ENCODE measurements at regions not wholly inside any gene's neighbourhood (a gene's known extent, or its start where the extent isn't known, plus 50 kb on each side); places are given as distances from the start of the nearest gene placed in this dataset.

DNA sequence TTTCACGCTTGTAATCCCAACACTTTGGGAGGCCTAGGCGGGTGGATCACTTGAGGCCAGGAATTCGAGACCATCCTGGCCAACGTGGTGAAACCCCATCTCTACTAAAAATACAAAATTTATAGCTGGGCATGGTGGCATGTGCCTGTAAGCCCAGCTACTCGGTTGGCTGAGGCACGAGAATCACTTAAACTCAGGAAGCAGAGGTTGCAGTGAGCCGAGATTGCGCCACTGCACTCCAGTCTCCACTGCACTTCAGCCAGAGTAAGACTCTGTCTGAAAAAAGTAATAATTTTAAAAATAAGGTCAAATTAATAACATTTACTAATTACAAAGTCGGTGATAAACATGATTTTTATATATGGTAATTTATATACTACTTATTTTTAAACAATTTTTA, 155.9 kb downstream of the AXIN2 start:
- Histone ChIP-seq H3K4me1 (ENCODE audit: control insufficient read depth, insufficient read depth, low read length) (no peaks in the 10 kb centered on the region; the same call in 1 of the 2 replicates), H3K4me3 (ENCODE audit: low read depth, low read length) (no peak overlapping the region), H3K9me3 (ENCODE audit: control insufficient read depth, insufficient read depth, low read length) (no peaks in the 10 kb centered on the region), H3K9ac (ENCODE audit: low read depth, low read length) (no peak overlapping the region), H3K27me3 (ENCODE audit: control insufficient read depth, insufficient read depth, low read length) (no peaks in the 10 kb centered on the region), H3K27ac (ENCODE audit: low read depth, low read length) (no peak overlapping the region), H3K36me3 (ENCODE audit: control insufficient read depth, insufficient read depth, low read length) (no peaks in the 10 kb centered on the region)

DNA sequence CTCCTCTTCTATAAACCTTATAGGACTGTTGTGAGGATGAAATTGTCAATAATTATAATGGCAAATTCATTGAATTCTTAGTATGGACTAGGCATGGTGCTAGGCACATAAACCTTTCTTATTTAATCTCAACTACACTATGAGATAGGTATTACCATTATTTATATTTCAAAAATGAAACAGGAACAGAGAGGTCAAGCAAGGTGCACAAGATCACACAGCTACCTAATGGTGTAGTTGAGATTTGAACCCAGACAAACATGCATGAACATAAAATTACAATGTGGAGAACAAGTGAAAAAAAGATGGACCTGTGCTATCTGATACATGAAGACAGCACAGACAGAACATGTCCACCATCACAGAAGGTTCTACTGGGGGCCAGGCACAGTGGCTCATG, 156.7 kb downstream of the AXIN2 start:
- Histone ChIP-seq H3K27ac (ENCODE audit: low read depth, low read length) (no peak overlapping the region), H3K36me3 (ENCODE audit: control insufficient read depth, insufficient read depth, low read length) (no peaks in the 10 kb centered on the region), H3K9ac (ENCODE audit: low read depth, low read length) (no peak overlapping the region), H3K4me3 (ENCODE audit: low read depth, low read length) (no peak overlapping the region), H3K9me3 (ENCODE audit: control insufficient read depth, insufficient read depth, low read length) (no peaks in the 10 kb centered on the region), H3K4me1 (ENCODE audit: control insufficient read depth, insufficient read depth, low read length) (no peaks in the 10 kb centered on the region; the same call in 1 of the 2 replicates), H3K27me3 (ENCODE audit: control insufficient read depth, insufficient read depth, low read length) (no peaks in the 10 kb centered on the region)

DNA sequence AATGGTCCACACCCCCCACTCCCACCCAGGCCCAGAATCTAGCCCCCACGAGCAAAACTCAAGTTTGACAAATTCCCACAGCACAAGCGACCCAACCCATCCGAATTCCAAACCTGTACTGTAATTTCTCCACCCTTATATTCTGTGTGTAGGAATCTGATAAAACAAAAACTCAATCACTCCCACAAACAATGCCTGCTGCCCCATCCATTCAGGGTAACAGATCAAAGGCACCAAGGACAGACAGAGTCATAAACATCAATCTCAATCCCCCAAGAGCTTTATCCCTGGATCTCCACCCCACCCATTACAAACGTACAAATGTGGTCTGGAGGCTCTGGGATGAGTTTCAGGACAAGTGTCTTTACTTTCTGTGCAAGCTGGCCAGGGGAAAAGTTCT, 157.8 kb downstream of the AXIN2 start:
- Histone ChIP-seq H3K27ac (ENCODE audit: low read depth, low read length) (no peak overlapping the region), H3K9me3 (ENCODE audit: control insufficient read depth, insufficient read depth, low read length) (no peaks in the 10 kb centered on the region), H3K4me3 (ENCODE audit: low read depth, low read length) (no peak overlapping the region), H3K36me3 (ENCODE audit: control insufficient read depth, insufficient read depth, low read length) (no peaks in the 10 kb centered on the region), H3K27me3 (ENCODE audit: control insufficient read depth, insufficient read depth, low read length) (no peaks in the 10 kb centered on the region), H3K9ac (ENCODE audit: low read depth, low read length) (no peak overlapping the region), H3K4me1 (ENCODE audit: control insufficient read depth, insufficient read depth, low read length) (no peaks in the 10 kb centered on the region; the same call in 1 of the 2 replicates)

DNA sequence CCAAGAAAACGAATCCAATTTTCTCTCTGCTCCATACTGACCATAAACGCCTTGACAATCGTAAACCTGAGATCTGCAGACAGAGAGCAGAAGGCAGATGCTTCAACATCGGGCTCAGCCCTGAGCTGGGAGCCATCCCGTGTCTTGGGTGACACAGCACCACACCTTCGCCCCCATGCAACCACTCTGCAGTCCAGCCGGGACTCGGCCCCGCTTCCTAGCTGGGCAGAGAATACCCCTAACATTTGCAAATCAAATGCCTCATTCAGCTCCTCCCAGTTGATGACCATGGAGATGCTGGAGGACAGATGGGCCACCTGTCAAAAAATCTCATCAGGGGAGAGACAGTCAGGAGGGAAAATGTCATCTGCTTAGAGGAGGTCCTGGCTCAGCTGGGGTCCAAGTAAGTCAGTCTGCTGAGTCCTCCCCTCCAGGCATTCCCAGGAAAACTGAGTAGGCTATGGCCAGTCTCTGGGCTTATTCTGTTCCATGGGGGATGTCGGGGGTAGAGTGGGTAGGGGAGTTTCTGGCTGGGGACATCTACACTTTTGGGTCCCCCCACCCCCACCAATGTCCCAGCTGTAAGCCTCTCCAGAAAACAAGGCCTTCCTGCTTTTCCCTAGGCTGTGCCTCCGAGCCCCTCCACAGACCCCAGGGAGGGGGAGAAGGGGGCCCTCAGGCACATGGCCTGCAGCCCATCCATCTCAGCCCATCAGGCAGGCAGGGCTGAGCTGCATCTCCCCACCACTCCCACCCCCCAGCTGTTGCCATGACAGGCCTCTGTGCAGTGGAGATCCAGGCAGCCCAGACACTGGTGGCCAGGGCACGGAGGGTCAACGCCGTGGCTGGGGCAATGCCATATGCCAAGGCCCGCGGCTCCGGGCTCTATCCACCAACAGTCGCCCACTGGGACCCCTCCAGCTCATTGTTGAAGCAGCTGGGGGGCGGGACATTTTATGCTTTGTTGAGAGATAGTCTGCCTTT, 158.6 kb downstream of the AXIN2 start:
- Histone ChIP-seq H3K4me1 (ENCODE audit: control insufficient read depth, insufficient read depth, low read length) (no peaks in the 10 kb centered on the region; the same call in 1 of the 2 replicates), H3K4me3 (ENCODE audit: low read depth, low read length) (no peak overlapping the region), H3K27me3 (ENCODE audit: control insufficient read depth, insufficient read depth, low read length) (no peaks in the 10 kb centered on the region), H3K9me3 (ENCODE audit: control insufficient read depth, insufficient read depth, low read length) (no peaks in the 10 kb centered on the region), H3K27ac (ENCODE audit: low read depth, low read length) (no peak overlapping the region), H3K36me3 (ENCODE audit: control insufficient read depth, insufficient read depth, low read length) (no peaks in the 10 kb centered on the region), H3K9ac (ENCODE audit: low read depth, low read length) (no peak overlapping the region)

DNA sequence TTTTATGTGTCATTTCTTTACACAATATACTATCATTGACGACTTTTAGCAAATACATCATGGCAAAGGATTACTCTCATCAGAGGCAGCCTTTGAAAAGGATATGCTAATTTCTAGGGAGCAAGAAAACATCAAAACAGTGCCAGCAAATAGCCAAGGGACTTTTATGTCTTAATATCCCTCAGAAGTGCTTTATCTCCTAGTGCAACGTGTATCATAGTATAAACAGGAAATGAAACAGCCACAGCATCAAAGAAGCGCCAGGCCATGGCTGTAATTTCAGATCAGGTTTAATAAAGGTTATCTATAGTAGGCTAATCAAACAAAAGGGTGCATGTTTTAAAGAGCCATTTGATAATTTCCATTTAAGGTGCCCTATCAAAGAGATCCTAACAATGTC, 159.9 kb downstream of the AXIN2 start:
- H3K9me3 ChIP-seq (ENCODE audit: control insufficient read depth, insufficient read depth, low read length), result no peaks in the 10 kb centered on the region
- no peak overlapping the region for H3K27ac ChIP-seq (ENCODE audit: low read depth, low read length)
- H3K9ac ChIP-seq (ENCODE audit: low read depth, low read length), result no peak overlapping the region
- H3K27me3 ChIP-seq (ENCODE audit: control insufficient read depth, insufficient read depth, low read length), result no peaks in the 10 kb centered on the region
- no peak overlapping the region for H3K4me3 ChIP-seq (ENCODE audit: low read depth, low read length)
- no peaks in the 10 kb centered on the region for H3K36me3 ChIP-seq (ENCODE audit: control insufficient read depth, insufficient read depth, low read length)
- no peaks in the 10 kb centered on the region; the same call in 1 of the 2 replicates for H3K4me1 ChIP-seq (ENCODE audit: control insufficient read depth, insufficient read depth, low read length)

DNA sequence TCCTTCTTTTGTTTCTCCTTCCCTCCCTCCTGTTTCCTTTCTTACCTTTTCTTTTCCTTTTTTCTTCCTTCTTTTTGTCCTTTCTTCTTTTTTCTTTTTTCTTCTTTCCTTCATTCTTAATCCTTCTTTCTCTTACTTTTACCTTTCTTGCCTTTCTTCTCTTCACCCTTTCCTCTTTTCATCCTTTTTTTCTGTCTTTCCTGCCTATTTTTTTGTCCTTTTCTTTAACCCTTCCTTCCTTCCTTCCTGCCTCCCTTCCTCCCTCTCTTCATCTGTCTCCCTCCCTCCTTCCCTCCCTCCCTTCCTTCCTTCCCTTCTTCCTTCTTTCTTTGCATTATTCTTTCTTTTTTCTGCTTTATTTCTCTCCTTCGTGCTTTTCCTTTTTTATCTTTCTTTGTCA, 160.7 kb downstream of the AXIN2 start:
- Histone ChIP-seq H3K4me3 (ENCODE audit: low read depth, low read length) (no peak overlapping the region), H3K27me3 (ENCODE audit: control insufficient read depth, insufficient read depth, low read length) (no peaks in the 10 kb centered on the region), H3K9ac (ENCODE audit: low read depth, low read length) (no peak overlapping the region), H3K4me1 (ENCODE audit: control insufficient read depth, insufficient read depth, low read length) (no peaks in the 10 kb centered on the region; the same call in 1 of the 2 replicates), H3K9me3 (ENCODE audit: control insufficient read depth, insufficient read depth, low read length) (no peaks in the 10 kb centered on the region), H3K36me3 (ENCODE audit: control insufficient read depth, insufficient read depth, low read length) (no peaks in the 10 kb centered on the region), H3K27ac (ENCODE audit: low read depth, low read length) (no peak overlapping the region)

DNA sequence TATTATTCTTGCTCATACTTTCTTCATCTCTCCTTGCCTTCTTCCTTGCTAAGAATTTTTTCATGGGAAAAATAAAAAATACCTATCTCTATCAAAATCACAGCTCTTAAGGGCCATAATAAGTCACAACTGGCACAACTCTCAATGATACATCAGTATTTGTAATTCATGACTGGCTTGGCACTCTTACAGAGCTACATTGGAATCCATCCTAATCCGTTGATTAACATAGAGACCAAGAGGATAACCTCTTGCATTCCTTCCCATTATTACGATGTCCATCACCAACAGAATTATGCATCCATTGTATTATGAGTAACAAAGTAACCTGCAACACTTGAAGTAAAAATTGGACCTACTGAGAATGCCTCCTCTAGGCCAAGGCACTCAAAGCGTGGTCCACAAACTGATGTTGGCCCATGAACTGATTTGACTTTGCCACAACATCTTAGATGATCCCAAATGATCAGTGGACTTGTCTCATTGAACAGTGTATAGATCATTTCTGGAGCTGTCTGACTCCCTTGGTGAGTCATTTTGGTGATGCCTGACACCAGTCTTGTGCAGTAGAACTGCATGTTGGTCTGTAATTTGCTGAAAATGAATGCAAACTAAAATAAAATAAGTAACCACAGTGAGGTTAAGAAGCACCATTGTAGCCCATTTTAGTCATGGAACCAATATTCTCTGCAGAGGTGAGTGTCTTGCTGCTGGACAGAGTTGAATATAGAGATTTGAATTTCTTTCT, 163.2 kb downstream of the AXIN2 start:
- no peaks in the 10 kb centered on the region for H3K36me3 ChIP-seq (ENCODE audit: control insufficient read depth, insufficient read depth, low read length)
- no peak overlapping the region for H3K4me3 ChIP-seq (ENCODE audit: low read depth, low read length)
- no peaks in the 10 kb centered on the region for H3K9me3 ChIP-seq (ENCODE audit: control insufficient read depth, insufficient read depth, low read length)
- no peaks in the 10 kb centered on the region; the same call in 1 of the 2 replicates for H3K4me1 ChIP-seq (ENCODE audit: control insufficient read depth, insufficient read depth, low read length)
- no peak overlapping the region for H3K27ac ChIP-seq (ENCODE audit: low read depth, low read length)
- no peak overlapping the region for H3K9ac ChIP-seq (ENCODE audit: low read depth, low read length)
- no peaks in the 10 kb centered on the region for H3K27me3 ChIP-seq (ENCODE audit: control insufficient read depth, insufficient read depth, low read length)

DNA sequence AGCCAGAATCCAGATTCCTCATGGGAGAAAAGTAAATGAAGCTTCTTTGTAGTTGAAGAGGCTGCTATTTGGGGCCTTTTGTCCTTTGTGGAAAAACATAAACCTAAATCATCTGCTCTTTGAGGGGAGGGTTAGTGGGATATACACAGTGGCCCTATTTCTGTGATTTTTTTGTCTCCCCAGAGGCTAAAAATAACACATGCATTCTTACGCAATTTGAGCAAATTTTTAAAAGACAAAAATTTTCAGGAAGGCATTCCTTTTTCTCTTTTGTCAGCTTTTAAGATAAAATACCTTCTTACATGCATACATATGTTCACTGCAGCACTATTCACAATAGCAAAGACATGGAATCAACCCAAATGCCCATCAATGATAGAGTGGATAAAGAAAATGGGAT, 165.5 kb downstream of the AXIN2 start:
- Histone ChIP-seq H3K27me3 (ENCODE audit: control insufficient read depth, insufficient read depth, low read length) (no peaks in the 10 kb centered on the region), H3K36me3 (ENCODE audit: control insufficient read depth, insufficient read depth, low read length) (no peaks in the 10 kb centered on the region), H3K4me3 (ENCODE audit: low read depth, low read length) (no peak overlapping the region), H3K27ac (ENCODE audit: low read depth, low read length) (no peak overlapping the region), H3K9me3 (ENCODE audit: control insufficient read depth, insufficient read depth, low read length) (no peaks in the 10 kb centered on the region), H3K9ac (ENCODE audit: low read depth, low read length) (no peak overlapping the region), H3K4me1 (ENCODE audit: control insufficient read depth, insufficient read depth, low read length) (no peaks in the 10 kb centered on the region)

DNA sequence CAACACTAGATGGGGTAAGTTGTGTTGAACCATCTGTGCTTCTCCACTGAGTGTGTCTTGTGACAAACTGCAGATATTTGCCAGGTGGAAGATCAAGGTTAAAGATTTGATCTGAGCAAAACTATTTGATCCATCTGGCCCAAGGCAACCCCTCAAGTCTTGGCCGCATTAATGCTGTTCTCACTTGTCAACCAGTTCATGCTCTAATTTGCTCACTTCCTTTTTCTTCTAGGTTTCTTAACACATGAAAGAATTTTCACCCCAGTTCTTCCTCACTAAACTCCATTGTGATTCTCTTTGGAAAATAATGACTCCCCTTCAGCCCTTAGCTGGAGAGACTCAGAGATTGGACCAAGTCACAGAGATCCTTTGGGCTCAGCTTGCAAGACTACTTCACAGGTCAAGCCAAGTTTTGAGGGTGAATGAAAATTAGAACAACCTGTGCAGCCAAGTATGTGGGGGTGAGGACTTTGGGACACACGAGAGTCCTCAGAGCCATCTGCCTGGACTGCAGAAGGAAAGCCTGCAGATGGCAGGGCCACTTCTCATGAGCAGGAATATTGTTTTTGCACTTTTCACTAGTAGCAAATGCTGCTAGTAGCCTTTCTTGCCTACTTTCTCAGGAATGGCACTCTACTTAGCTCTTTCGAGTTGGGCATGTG, 166.5 kb downstream of the AXIN2 start:
- H3K4me3 ChIP-seq (ENCODE audit: low read depth, low read length), result no peak overlapping the region
- H3K27me3 ChIP-seq (ENCODE audit: control insufficient read depth, insufficient read depth, low read length), result no peaks in the 10 kb centered on the region
- no peaks in the 10 kb centered on the region for H3K4me1 ChIP-seq (ENCODE audit: control insufficient read depth, insufficient read depth, low read length)
- no peak overlapping the region for H3K9ac ChIP-seq (ENCODE audit: low read depth, low read length)
- H3K36me3 ChIP-seq (ENCODE audit: control insufficient read depth, insufficient read depth, low read length), result no peaks in the 10 kb centered on the region
- no peak overlapping the region for H3K27ac ChIP-seq (ENCODE audit: low read depth, low read length)
- no peaks in the 10 kb centered on the region for H3K9me3 ChIP-seq (ENCODE audit: control insufficient read depth, insufficient read depth, low read length)

DNA sequence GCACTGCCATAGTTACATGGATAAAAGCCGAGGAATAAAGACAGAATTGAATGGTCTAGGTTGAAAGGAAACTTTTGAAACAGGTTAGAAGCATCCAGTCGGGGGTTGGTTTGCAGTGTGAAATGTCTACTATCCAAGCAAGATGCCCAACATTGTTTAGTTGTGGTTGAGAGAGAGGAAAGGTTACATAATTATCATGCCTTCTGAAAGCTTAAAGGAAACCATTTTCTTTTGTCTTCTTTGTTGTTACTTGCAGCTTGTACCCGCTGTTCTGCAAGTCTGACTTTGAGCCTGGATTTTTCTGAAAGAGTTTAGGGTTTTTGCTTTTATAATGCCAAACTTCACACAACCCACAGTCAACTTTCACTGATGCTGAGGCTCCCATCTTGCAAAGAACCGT, 167.9 kb downstream of the AXIN2 start:
- Histone ChIP-seq H3K27ac (ENCODE audit: low read depth, low read length) (no peak overlapping the region), H3K4me1 (ENCODE audit: control insufficient read depth, insufficient read depth, low read length) (no peaks in the 10 kb centered on the region), H3K9me3 (ENCODE audit: control insufficient read depth, insufficient read depth, low read length) (no peaks in the 10 kb centered on the region), H3K4me3 (ENCODE audit: low read depth, low read length) (no peak overlapping the region), H3K27me3 (ENCODE audit: control insufficient read depth, insufficient read depth, low read length) (no peaks in the 10 kb centered on the region), H3K36me3 (ENCODE audit: control insufficient read depth, insufficient read depth, low read length) (no peaks in the 10 kb centered on the region), H3K9ac (ENCODE audit: low read depth, low read length) (no peak overlapping the region)

Data from HUES48 (cell line).